HG03025 (cell line): ENCODE measurements at regions not wholly inside any gene's neighbourhood (a gene's known extent, or its start where the extent isn't known, plus 50 kb on each side); places are given as distances from the start of the nearest gene placed in this dataset.

ENCODE experiments used
- ATAC-seq: cut with Tn5 transposase; IDR thresholded peaks from one replicate; pipeline ENCODE4 v1.9.1; 2021; ENCODE audit warnings: mild to moderate bottlenecking, moderate library complexity; ENCODE audit not compliant: unreplicated experiment, low FRiP score

- ATAC-seq = no peak
Measured at GRCh38 chr13:31441800-31442510, 242.2 kb downstream of the B3GLCT start.

DNA sequence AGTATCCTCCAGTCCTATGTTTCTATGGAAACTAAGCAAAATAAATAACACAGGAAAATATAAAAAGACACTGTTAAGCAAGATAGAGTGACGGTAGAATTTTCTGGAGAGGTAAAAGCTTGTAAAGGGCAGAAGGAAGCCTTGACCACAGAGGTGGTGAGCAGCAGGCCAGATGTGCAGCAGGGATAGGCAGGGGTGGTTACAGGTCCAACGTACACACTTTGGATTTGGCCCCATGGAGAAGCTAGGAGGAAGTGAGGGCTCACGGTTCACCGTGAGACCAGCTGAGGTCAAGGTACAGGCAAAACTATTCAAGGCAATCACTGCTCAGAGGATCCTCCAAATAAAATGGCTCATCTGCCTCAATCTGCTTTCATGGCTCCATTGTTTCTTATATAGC is 242.8 kb downstream of the B3GLCT start:
- no peak for ATAC-seq

GRCh38 chr13:31444266-31444856 is 244.6 kb downstream of the B3GLCT start:
- no peak for ATAC-seq

GRCh38 chr13:31452525-31452924 is 252.8 kb downstream of the B3GLCT start:
- ATAC-seq = no peak

DNA sequence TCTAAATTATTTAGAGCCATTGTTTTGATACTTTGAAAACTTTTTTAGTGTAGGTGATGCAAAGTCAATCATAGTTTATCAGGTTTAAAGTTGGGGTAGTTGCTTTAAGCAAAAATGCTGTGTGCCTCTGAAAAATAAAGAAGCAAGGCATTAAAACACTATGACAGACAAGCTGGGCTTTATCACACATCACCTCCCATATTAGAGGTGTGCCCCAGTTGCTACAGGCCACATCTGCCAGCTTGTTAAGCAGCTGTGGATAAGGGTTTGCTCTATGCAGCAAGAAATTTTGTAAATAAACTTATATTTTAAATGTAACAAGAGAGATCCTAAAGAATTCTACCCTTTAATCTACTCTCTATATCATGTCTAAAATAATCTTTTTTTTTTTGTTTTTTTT is 255.8 kb downstream of the B3GLCT start:
- no peak for ATAC-seq

- ATAC-seq = no peak
Measured at GRCh38 chr13:31456056-31456455, 256.3 kb downstream of the B3GLCT start.

GRCh38 chr13:31460061-31460460 is 260.3 kb downstream of the B3GLCT start:
- no peak for ATAC-seq

DNA sequence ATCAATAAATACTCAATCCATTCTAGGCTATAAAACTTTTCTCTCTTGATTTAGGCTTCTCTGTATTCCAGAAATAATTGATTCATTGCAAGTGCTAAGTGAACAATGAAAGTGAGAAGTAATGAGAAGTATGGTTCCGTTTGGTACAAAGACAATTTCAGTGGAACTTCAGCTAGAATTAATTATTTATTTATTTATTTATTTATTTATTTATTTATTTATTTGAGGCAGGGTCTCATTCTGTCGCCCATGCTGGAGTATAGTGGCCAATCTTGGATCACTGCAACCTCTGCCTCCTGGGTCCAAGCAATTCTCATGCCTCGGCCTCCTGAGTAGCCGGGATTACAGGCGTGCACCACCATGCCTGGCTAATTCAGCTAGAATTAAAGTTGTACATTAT is 262.1 kb downstream of the B3GLCT start:
- no peak for ATAC-seq

DNA sequence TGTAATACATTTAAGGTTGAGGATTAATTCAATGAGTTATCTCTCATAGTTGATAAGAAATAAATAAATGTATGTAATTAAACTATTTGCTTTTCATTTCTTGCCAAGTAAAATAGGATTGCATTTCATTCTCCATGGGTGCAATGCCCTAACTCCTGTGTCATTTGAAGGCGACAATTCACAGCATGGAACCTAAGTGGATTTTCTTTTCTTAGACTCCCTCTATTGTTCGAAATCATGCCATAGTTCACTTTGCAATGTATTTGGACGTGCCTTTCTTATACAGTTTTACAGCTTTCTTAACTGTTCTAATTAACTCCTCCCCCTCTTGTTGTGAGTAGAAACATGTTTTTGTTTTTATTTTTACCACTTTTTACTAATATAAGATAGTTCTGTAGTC is 263.0 kb downstream of the B3GLCT start:
- no peak for ATAC-seq

GRCh38 chr13:31468114-31468902 is 268.5 kb downstream of the B3GLCT start:
- ATAC-seq = no peak

DNA sequence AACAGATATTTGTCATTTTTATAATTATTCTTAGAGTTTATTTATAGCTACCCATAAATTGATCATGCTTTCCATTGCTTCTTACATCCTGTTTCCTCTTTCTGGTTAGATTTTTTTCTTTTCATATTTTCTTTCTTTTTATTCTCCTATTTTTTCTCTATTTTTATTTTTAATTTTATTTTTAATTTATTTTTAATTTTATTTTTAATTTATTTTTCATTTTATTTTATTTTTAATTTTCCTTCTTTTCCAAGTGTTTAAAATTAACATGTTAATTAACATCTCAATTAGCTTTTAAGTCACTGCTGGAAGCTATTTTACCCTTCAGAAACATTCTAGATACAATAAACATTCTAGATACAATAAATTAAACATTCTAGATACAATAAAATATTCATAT is 269.6 kb downstream of the B3GLCT start:
- no peak for ATAC-seq

DNA sequence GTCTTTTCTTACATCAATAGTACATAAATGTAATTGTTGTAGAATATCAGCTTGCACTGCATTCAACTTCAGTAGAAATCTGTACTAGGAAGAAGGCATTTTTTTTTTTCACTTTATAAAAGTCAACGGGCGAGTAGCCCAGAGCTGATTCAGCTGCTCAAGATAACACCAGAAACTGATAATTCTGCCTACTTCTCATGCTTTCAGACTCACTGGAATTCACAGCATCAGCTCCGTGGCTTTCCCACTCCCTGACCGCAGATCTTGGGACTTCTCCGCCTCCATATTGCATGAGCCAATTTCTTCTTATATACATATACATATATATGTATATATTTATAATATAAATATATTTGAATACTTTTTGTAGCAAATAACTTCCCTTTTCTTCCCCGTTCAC is 263.1 kb upstream of the RXFP2 start:
- no peak for ATAC-seq

DNA sequence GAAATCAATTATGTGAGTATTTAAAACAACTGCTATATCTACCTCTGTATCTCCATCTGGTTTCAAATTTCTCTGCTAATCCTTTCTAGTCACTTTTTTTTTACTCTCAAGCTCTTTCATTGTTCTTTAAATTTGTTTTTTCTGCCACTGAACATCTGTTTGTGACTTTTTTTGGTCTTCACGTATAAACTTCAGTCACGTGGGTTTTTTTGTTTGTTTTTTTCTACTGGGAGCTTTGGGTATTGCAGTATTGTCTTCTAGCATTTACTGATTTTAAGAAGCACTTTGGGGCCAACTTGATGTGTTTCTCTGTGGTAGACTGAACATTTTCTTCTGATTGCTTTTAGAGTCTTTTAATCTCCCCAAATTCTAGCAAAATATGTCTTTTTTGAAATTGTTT is 262.6 kb upstream of the RXFP2 start:
- ATAC-seq = no peak

GRCh38 chr13:31477961-31478360 is 261.4 kb upstream of the RXFP2 start:
- no peak for ATAC-seq

DNA sequence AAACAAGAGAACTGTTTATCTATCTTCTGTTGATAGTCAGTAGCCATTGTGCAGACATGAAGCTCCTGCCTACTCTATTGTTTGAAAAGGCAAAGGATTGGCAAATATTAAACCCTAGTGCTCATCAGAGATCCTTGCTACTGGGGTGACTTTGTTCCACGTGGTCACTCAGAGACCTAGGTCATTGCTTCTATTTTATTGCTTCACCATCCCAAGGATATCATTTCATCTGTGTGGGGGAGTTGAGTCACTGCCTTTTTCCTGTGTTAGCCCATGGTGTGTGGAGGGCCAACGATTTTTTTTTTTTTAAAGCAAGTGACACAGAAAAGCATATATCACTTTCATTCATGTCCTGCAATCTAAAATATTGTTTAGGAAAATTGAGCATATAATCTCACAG is 254.1 kb upstream of the RXFP2 start:
- no peak for ATAC-seq

DNA sequence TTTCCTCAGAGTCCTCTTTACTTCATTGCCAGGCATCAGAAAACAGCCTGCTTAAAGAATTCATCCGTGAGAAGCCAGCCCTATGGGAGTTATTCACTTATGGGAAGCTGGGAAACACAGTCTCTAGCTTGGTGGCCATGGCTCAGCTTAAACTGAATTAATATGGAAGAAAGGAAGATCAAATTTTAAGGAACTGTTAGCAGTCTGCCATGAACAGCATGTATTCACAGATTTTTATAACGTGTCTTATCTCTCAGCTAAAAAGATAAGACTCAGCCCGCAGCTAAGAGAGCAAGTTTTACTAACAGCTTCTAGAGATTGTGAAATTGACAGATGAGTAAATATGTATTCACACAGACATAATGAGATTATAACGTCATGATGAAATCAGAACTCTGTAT is 253.7 kb upstream of the RXFP2 start:
- no peak for ATAC-seq

- ATAC-seq = no peak
Measured at GRCh38 chr13:31495336-31495735, 244.0 kb upstream of the RXFP2 start.

GRCh38 chr13:31499274-31499673 is 240.1 kb upstream of the RXFP2 start:
- ATAC-seq = no peak

DNA sequence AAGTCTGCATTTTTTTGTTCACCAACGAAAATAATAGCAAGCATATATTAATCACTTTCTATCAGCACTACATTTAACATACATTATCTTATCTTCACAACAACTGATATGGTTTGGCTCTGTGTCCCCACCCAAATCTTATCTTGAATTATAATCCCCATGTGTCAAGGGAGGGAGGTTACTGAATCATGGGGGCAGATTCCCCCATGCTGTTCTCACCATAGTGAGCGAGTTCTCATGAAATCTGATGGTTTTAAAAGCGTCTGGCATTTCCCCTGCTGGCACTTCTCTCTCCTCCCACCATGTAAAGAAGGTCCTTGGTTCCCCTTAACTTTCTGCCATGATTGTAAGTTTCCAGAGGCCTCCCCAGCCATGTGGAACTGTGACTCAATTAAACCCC is 235.7 kb upstream of the RXFP2 start:
- ATAC-seq = no peak

GRCh38 chr13:31504918-31505317 is 234.4 kb upstream of the RXFP2 start:
- ATAC-seq = no peak

- ATAC-seq = no peak
Measured at GRCh38 chr13:31512331-31512730, 227.0 kb upstream of the RXFP2 start.

DNA sequence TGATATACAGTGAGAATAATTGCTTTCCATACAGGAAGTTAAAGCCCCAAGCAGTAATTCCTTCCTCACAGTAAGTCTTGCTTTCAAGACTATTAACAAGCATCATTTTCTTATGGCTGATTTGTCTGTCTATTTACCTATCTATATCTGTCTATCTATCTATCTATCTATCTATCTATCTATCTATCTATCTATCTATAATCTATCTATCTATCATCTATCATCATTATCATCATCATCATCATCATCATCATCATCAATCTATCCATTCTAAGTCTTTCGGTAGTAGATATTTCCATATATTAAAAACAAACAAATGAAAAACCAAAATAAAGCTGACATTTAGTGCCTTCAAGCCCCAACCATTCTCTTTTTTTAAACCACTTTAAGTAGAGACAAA is 224.4 kb upstream of the RXFP2 start:
- ATAC-seq = no peak
